Transverse colon (tissue), 1 donor: ENCODE measurements at regions not wholly inside any gene's neighbourhood (a gene's known extent, or its start where the extent isn't known, plus 50 kb on each side); places are given as distances from the start of the nearest gene placed in this dataset.

Experiments used
- EP300 ChIP-seq: sonication (generic); formaldehyde crosslinking; IDR thresholded peaks from one replicate; pipeline ENCODE4 v1.6.1; 2017; ENCODE audit warnings: antibody characterized with exemption, low read depth
- POLR2A ChIP-seq: fragments of 450-650 bp; IDR thresholded peaks from one replicate; pipeline ENCODE4 v1.6.1; 2016; ENCODE audit warnings: antibody characterized with exemption, mild to moderate bottlenecking, moderate library complexity

DNA sequence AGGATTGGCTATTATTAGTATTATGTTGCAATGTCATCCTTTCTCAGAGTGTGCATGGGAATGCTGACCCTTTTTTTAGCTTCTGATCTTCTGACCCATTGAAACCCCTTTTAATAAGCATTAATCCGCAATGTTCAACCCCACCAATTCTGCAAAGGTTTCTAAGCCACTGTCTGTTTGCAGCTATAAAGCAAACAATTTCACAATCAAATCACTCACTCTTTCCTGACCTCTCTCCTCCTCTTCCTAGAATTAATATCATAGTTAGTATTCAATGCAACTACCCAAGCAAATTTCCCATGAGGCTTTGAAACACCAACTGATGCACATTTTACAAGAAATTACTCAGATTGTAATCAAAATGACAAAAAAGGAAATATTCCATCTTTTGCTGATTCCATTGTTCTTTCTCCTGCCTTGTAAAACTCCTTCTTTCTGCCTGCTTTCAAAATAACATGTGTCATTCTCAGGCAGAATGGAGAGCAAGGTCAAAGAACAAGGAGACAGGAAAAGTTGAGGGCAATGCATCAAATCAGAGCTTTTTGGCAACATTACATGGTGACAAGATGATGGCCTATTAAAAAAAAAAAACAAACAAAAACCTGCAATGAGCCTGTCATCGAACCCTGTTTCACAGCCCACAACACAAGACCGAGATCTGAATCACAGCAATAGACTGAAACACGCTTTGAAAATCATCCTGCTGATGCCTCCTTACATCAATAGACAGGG, 253.2 kb upstream of the AR start:
- no peak for TF ChIP-seq POLR2A
- no peak for TF ChIP-seq EP300
